GM21360 (cell line): ENCODE measurements at regions not wholly inside any gene's neighbourhood (a gene's known extent, or its start where the extent isn't known, plus 50 kb on each side); places are given as distances from the start of the nearest gene placed in this dataset.
"Not testable (repeated sequence)": the region's sequence is repeated elsewhere in the genome, so short reads cannot be mapped to it uniquely, and the experiment has no call there.

ENCODE experiments used
- ATAC-seq: cut with Tn5 transposase; IDR thresholded peaks from one replicate; pipeline ENCODE4 v1.9.1; 2021; ENCODE audit warnings: mild to moderate bottlenecking, moderate library complexity; ENCODE audit not compliant: unreplicated experiment

- ATAC-seq = no peak
Observed at GRCh38 chr5:23451156-23451555, 56.3 kb upstream of the PRDM9 start.

GRCh38 chr5:23450187-23450586 lies 57.2 kb upstream of the PRDM9 start:
- no peak for ATAC-seq

DNA sequence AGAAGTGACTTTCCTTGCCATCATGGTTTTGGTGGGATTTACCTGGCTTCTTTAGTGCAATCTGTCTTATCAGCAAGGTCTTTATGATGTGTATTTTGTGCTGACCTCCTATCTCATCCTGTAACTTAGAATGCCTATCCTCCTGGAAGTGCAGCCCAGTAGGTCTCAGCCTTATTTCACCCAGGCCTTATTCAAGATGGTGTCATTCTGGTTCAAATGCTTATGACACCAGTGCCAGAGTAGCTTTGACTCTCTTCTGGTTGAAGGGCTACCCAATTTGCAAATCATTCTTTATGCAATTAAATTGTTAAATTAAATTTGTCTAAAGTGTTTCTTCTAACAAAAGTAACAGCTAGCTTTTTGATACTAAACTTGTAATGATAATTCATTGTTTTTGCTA lies 58.8 kb upstream of the PRDM9 start:
- no peak for ATAC-seq

DNA sequence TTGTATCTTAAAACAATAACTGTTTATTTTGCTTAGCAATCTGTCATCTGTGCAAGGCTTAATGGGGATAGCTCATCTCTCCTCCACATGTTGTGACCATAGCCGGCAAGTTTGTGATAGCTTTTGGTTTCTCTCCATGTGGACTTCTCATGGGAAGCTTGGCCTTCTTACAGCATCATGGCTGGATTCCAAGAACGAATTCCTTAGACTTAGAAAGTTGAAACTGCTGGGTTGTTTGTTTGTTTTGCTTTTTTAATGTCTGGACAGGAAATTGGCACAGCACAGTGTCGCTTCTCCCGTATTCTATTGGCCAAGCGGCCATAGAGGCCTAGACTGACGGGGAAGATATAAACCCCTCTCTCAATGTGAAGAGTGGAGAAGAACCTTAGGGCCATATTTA lies 61.0 kb upstream of the PRDM9 start:
- no peak for ATAC-seq

GRCh38 chr5:23445573-23445972 lies 61.8 kb upstream of the PRDM9 start:
- ATAC-seq = no peak

DNA sequence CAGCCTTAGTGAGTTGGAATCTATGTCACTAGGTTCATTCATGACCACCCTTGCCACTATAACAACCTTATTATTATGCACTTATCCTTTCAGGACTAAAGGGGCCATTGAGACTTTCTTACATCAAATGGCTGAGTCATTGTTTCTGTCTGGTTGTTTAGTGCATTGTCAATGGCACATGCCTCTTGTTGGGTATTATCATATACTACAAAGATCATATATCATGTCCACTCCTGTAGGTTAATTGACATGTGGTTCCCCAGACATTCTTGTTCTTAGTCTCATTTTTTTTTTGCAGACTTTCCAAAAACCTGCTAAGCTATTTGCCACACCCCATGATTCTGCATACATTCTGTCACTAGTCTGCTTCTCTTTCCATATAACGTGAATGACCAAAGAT lies 66.7 kb upstream of the PRDM9 start:
- no peak for ATAC-seq

DNA sequence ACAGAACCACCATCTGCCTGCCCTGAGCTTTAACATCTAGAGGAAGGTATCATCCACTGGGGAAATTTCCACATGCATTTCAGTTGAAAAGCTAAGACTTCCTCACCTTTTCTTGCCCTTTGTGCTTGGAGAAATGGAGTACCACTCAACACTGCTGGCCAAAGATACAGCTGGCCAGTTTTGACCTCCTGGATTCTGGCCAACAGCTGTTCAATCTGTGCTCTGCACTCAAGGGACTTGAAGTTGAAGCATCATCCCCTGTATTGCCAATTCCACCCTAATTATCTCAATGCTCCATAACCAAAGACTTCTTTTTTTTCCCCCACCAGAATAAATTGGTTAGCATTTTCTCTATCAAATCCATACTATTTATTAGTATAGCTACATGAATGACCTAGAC lies 70.4 kb upstream of the PRDM9 start:
- ATAC-seq = no peak

DNA sequence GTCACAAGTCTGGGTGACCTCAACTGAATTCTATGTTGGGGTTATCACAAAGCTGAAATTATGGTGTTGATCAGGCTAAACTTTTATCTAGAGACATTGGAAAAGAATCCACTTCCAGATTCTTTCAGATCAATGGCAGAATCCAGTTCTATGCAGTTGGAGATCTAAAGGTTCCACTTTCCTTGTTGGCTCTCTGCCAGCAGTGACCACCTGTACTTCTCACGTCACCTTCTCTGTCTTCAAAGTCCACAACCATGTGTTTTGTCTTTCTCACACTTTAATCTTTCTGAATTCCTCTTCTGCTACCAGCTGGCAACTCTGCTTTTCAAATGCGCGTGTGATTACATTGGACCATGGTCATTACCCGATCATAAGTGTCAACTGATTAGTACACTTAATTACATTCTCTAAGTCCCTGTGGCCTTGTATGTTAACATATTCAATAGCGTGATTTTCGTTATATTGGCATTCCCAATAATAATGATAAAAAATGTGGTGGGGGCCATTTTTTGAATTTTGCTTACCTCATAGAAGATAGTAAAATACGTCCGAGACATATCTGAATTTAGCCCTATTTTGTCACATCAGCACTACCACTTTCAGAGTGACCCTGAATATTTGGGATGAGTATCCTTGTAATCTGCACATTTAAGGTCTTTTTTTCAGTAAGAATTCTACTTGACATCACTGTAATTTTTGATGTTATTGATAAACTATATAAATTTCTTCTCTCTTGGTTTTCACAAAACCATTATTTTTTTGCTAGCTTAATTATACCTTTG lies 73.7 kb upstream of the PRDM9 start:
- ATAC-seq = no peak

- no peak for ATAC-seq
Observed at GRCh38 chr5:23428705-23429104, 78.7 kb upstream of the PRDM9 start.

DNA sequence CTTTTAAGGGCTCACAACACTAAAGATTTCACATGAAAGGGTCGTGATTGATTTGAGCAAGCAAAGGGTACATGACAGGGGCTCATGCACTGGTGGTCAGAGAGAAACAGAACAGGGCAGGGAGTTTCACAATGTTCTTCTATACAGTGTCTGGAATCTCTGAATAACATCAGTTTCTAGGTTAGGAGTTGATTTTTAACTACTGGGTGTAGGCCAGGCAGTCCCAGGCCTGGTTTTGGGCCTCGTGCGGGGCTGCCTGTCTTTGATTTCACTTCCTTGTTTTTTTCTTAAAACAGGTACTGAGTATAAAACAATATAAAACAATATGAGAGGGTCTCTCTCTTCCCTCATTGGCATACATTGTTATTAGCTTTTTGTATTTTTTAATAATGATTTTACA lies 87.2 kb upstream of the PRDM9 start:
- ATAC-seq = not testable (repeated sequence)

GRCh38 chr5:23419115-23419514 lies 88.3 kb upstream of the PRDM9 start:
- no peak for ATAC-seq

- ATAC-seq = no peak
Observed at GRCh38 chr5:23412515-23412914, 94.9 kb upstream of the PRDM9 start.

GRCh38 chr5:23411994-23412393 lies 95.4 kb upstream of the PRDM9 start:
- no peak for ATAC-seq

DNA sequence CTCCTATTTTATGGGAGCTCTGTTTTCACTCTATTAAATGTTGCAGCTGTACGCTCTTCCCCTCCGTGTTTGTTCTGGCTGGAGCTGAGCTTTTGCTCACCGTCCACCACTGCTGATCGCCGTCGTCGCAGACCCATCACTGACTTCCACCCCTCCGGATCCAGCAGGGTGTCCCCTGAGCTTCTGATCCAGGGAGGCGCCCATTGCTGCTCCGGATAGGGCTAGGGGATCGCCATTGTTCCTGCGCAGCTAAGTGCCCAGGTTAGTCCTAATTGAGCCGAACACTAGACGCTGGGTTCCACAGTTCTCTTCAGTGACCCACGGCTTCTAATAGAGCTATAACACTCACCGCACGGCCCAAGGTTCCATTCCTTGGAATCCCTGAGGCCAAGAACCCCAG lies 96.2 kb upstream of the PRDM9 start:
- no peak for ATAC-seq

GRCh38 chr5:23410775-23411174 lies 96.6 kb upstream of the PRDM9 start:
- not testable (repeated sequence) for ATAC-seq

DNA sequence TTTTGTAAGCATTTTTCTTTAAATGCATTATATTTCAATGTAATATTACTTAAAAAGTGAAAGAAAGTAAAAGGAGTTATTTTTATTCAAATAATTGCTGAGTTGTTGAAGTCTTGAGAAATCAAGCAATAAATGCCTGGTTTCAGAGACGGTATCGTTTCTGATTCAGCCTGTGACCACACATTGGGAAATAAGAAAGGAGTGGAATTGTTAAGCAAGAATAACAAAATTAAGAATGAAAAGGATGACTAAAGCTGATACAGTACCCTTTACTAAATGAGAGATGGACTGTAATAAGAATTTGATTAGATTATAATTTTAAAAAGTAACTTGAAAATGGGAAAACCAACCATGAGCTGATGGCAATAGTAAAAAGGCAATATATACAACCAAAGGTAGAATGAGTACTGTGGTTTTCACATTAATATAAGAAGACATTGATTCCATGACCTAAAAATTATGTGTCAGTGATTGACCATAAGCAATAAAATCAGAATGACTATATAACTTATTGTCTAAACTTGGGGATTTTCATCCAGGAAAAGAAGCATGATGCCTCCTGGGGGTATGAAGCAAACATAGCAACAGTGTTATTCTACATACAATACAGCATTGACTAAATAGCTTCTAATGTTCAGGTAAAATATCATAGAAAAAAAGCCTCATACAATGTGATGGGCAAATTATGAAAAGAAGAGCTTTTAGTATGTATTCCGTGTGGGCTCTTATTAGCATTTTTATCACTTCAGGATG lies 101.9 kb upstream of the PRDM9 start:
- no peak for ATAC-seq

GRCh38 chr5:23402585-23402984 lies 104.8 kb upstream of the PRDM9 start:
- ATAC-seq = no peak

DNA sequence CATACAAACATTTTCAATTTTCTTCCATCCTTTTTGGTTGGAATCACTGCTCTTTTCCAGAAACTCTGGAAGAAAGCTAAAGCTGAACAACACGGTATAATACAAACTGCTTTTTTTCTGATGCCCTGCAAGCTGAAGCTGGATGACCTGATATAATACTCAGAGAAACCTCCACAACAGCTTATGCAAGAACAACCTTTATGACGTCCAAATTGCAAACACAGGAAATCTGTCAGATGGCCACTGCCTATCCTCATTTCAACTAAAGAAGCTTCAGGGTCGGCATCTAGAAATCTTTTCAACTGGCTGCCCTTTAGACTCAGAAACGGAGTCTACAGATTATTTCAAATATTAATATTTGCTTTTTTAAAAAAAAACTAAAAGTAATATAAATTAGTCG lies 106.5 kb upstream of the PRDM9 start:
- ATAC-seq = no peak

GRCh38 chr5:23396346-23396745 lies 111.1 kb upstream of the PRDM9 start:
- ATAC-seq = no peak

DNA sequence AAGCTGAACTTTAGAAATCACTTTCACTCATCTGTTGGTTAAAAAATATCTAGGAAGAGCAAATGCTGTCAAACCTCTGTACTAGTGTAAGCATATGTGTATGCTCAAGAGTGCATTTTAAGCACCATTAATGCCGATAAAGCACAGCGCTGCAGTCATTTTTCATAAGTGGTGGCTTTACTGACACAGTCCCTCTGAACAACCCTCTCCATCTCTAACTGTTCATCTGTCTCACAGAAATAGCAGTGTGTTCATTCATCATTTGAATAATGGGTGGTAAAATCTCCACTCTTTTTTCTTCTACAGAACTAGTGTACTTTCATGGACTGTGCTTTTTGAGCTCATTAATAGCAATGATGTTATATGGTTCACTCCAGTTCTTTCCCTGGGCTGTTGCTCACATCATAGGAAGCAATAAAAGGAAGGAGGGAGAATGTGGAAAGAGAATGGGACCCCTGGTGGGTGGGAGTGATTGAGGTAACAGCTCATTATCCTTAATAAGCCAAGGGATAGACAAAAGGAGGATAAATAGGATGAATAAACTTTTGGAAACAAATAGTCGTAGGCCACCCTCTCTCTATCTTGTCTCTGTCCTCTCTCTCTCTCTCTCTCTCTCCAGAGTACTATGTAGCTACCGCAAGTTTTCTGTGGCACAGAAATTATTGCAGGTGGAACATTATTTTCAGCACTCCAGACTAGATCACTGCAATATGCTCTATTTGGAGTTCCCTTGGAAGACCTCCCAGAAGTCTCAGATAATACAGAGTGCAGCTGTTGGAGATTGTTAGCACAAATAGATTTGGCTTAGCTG lies 117.9 kb upstream of the PRDM9 start:
- ATAC-seq = no peak

- no peak for ATAC-seq
Observed at GRCh38 chr5:23385036-23385435, 122.4 kb upstream of the PRDM9 start.

GRCh38 chr5:23372177-23372576 lies 135.2 kb upstream of the PRDM9 start:
- ATAC-seq = no peak
